ENCODE measurements at regions not wholly inside any gene's neighbourhood (a gene's known extent, or its start where the extent isn't known, plus 50 kb on each side); places are given as distances from the start of the nearest gene placed in this dataset.
"Not testable (repeated sequence)": the region's sequence is repeated elsewhere in the genome, so short reads cannot be mapped to it uniquely, and the experiment has no call there.

DNA sequence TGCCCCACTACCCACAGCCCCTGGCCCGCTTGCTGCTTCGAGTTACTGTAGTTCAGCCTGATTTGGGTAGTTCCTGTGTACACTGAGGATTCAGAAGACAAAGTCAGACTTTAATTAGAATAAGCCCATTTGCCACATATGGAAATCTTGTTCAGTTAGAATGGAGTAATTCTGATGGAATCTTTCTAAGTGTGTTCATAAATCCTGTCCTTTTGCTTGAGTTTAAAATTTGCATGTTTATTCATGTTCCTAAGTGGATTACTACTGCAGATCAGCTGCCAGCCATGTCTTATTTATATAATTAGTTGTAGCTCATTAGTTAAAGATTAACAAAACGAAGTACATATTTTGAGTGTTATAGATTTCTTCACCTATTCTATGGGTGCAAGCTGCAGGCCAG, 504.5 kb downstream of the PCNX1 start:
- Histone ChIP-seq H3K9ac (ENCODE audit: low read depth, low read length) (no peak overlapping the region), H3K4me1 (ENCODE audit: insufficient read depth, low read length) (0 out of 2 replicates have a peak, but pooled peaks cover 10% of the 10 kb centered on the region), H3K36me3 (ENCODE audit: insufficient read depth, low read length) (no peaks in the 10 kb centered on the region), H3K9me3 (ENCODE audit: control insufficient read depth, insufficient read depth, low read length) (no peaks in the 10 kb centered on the region; the same call in 1 of the 2 replicates)

DNA sequence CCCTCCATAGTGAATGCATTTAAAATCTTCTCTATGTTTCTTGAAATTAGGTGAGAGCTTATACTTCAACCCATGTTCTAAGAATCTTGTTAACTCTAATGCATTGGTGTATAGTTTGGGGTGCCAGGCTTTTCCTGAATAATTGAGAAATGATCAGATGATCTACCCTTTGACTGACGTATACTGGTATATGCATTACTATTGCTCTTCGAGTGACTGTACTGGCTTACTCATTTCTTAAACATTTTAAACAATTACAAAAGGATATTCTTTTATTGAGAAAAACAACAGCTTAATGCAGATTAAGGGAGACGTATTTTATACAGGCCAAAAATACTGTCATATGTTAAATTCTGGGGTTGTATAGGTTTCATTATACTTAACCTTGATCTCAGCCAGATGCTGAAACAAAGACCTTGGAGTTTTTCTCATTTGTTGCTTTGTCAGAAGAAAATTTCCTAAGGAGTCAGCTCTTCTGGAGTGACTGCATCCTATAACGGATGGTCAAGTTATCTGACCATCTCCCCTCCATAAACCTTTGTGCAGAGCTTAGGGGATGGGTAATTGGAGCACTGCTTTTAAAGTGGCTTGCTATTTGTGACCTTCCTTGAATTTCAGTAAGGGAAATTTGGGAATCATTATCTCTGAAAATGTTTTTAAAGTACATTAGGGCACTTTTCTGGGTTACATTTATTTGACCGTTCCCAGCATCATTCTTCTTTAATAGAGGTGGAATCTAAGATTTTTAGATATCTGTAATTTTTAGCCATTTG, 507.6 kb downstream of the PCNX1 start:
- H3K9ac ChIP-seq (ENCODE audit: low read depth, low read length) = no peak overlapping the region
- H3K4me1 ChIP-seq (ENCODE audit: insufficient read depth, low read length) = 0 out of 2 replicates have a peak, but pooled peaks cover 3% of the 10 kb centered on the region
- no peaks in the 10 kb centered on the region for H3K36me3 ChIP-seq (ENCODE audit: insufficient read depth, low read length)
- H3K9me3 ChIP-seq (ENCODE audit: control insufficient read depth, insufficient read depth, low read length) = no peaks in the 10 kb centered on the region; the same call in 1 of the 2 replicates

DNA sequence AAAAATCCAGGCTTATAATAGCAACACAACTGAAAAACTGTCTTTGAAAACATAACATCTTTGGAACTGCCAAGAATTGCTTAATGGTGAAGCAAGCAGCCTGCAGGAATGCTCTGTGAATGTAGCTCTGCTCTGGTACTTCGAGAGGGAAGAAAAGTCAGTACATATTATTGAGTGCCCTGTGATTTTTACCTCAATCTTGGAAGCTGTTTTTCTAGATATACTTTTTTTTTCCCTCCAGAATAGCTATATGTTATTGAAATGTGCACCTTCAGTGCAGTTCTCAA, 508.1 kb downstream of the PCNX1 start:
- Histone ChIP-seq H3K4me1 (ENCODE audit: insufficient read depth, low read length) (0 out of 2 replicates have a peak, but pooled peaks cover 3% of the 10 kb centered on the region), H3K9me3 (ENCODE audit: control insufficient read depth, insufficient read depth, low read length) (no peaks in the 10 kb centered on the region; the same call in 1 of the 2 replicates), H3K36me3 (ENCODE audit: insufficient read depth, low read length) (no peaks in the 10 kb centered on the region), H3K9ac (ENCODE audit: low read depth, low read length) (no peak overlapping the region)

DNA sequence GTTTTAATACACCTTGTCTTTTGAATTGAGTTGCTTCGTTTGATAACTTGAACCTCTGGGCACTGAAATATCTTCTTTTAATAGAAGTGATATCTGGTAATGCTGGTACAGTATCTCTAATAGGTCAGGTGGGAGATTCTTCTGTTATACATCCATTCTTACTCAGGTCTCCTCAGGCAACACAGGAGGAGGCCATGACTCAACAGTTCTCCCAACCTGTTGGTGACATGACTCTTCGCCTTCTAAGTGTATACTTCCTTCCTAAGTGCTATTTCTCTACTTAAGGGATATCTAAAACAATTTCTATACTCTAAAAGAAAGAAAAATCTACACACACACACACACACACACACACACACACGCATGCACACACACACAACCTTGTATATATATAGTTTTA, 509.1 kb downstream of the PCNX1 start:
- no peaks in the 10 kb centered on the region; the same call in 1 of the 2 replicates for H3K9me3 ChIP-seq (ENCODE audit: control insufficient read depth, insufficient read depth, low read length)
- 0 out of 2 replicates have a peak, but pooled peaks cover 3% of the 10 kb centered on the region for H3K4me1 ChIP-seq (ENCODE audit: insufficient read depth, low read length)
- no peaks in the 10 kb centered on the region for H3K36me3 ChIP-seq (ENCODE audit: insufficient read depth, low read length)
- H3K9ac ChIP-seq (ENCODE audit: low read depth, low read length) = no peak overlapping the region

DNA sequence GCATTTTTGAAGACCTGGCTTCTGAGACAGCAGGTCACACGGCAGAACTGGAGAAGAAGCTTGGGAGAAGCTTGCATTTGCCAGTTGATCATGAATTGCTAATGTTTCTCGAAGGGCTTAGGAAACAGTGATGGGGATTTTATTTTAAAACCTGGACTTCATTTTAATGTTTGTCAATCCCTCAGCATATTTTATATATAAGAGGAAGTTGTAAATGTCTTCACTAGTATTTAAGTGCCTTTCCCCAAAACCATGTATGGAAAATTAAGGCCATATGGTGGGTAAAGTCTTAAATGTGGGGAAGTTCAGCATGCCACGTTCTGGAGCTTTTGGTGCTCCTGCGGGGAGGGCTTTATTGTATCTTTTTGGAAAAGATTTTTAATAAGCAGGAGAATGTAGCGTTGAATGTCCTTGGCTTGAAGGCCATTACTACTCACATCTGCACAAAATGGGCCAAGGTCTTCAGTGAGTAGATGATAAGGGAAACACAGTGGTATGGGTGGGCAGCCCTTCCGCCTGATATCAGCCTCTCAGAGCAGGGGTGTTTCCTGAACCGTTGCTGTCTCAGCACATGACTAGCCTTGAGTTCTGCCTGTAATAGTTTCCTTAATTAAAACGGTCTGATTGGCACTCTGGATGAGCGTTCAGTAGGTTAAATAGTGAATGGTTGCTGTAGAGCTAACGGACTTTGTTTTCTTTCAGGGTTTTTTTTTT, 511.4 kb downstream of the PCNX1 start:
- H3K36me3 ChIP-seq (ENCODE audit: insufficient read depth, low read length) = no peaks in the 10 kb centered on the region
- H3K4me1 ChIP-seq (ENCODE audit: insufficient read depth, low read length) = 0 out of 2 replicates have a peak, but pooled peaks cover 3% of the 10 kb centered on the region
- H3K9me3 ChIP-seq (ENCODE audit: control insufficient read depth, insufficient read depth, low read length) = no peaks in the 10 kb centered on the region; the same call in 1 of the 2 replicates
- no peak overlapping the region for H3K9ac ChIP-seq (ENCODE audit: low read depth, low read length)

DNA sequence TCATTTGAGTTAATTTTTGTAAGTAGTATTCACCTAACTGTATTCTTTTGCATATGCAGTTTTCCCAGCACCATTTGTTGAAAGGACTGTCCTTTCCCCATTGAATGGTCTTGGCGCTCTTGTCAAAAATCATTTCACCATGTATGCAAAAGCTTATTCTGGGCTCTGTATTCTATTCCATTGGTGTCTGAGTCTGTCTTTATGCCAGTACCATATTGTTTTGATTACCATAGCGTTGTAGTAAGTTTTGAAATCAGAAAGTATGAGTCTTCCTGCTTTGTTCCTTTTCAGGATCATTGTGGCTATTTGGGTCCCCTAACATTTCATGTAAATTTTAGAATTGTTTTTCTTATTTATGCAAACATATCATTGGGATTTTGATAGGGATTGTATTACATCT, 508.7 kb upstream of the RGS6 start:
- peaks cover 6% of the 10 kb centered on the region for H3K9me3 ChIP-seq (ENCODE audit: control insufficient read depth, insufficient read depth, low read length)

DNA sequence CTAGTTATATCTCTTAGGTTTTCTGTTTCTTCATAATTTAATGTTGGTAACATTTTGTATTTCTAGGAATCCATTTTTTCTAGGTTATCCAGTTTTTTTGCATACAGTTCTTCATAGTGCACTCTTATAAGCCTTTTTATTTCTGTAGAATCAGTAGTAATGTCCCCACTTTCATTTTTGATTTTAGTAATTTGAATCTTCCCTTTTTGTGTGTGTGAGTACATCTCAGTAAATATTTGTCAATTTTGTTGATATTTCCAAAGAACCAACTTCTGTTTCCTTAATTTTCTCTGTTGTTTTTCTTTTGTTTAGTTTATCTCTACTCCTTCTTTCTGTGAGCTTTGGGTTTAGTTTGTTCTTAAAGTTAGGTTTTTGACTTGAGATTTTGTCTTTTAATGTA, 507.3 kb upstream of the RGS6 start:
- Histone ChIP-seq H3K9ac (ENCODE audit: low read depth, low read length) (no peak overlapping the region), H3K36me3 (ENCODE audit: insufficient read depth, low read length) (no peaks in the 10 kb centered on the region), H3K4me1 (ENCODE audit: insufficient read depth, low read length) (peaks cover 3% of the 10 kb centered on the region; the same call in 1 of the 2 replicates), H3K9me3 (ENCODE audit: control insufficient read depth, insufficient read depth, low read length) (peaks cover 6% of the 10 kb centered on the region)

More for the DNA sequence above, 508.7 kb upstream of the RGS6 start:
- Histone ChIP-seq H3K4me1 (ENCODE audit: insufficient read depth, low read length) (peaks cover 3% of the 10 kb centered on the region; the same call in 1 of the 2 replicates), H3K36me3 (ENCODE audit: insufficient read depth, low read length) (no peaks in the 10 kb centered on the region), H3K9ac (ENCODE audit: low read depth, low read length) (no peak overlapping the region)

DNA sequence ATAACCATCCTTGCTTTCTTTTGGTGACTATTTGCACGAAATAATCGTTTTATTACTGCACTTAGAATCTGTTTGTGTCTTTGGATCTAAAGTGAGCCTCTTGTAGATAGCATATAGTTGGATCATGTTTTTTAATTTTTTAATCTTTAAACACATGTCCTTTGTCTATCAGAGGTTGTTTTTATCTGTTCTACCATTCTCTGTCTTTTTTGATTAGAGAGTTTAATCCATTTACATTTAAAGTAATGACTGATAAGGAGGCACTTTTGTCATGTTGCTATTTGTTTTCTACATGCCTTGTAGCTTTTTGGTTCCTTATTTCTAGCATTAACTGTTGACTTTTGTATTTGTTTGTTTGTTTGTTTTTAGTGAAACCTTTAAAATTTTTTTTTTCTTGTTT, 506.2 kb upstream of the RGS6 start:
- H3K4me1 ChIP-seq (ENCODE audit: insufficient read depth, low read length) = peaks cover 3% of the 10 kb centered on the region; the same call in 1 of the 2 replicates
- H3K36me3 ChIP-seq (ENCODE audit: insufficient read depth, low read length) = no peaks in the 10 kb centered on the region
- H3K9ac ChIP-seq (ENCODE audit: low read depth, low read length) = no peak overlapping the region
- H3K9me3 ChIP-seq (ENCODE audit: control insufficient read depth, insufficient read depth, low read length) = peaks cover 6% of the 10 kb centered on the region

DNA sequence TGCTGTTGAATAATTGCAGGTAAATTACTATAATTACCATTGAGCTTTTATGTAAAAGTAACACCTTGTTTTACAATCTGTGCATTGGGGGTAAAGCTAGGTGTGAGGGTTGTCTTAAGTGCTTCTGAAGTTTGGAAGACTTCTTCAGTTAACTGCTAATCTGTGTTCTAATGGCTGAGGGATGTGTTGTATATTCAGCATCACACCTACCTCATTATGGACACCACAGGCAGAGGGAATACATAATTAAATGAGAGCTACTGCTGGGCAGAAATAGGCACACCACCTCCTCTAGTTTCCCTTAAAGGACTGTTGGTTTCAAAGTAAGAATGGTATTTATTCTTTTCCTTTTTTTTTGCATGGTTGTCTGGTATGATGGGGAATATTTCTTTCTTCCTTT, 502.3 kb upstream of the RGS6 start:
- H3K4me1 ChIP-seq (ENCODE audit: insufficient read depth, low read length) = peaks cover 3% of the 10 kb centered on the region; the same call in 1 of the 2 replicates

DNA sequence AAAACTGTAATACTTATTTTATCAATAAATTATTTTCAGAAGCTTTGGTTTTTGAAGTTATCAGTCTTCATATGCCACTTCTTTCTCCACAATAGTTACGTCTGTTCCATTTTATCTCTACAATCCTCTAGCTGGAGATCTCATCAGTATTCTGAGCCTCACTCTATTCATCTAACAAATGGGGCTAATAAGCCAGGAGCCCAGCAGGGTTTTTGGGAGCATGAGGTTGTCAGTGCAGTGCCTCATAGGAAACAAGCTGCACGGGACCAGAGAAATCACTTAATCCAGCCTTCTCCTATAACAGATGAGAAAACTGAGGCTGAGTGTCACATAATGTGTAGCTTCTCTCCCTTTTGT, 501.9 kb upstream of the RGS6 start:
- H3K9me3 ChIP-seq (ENCODE audit: control insufficient read depth, insufficient read depth, low read length) = no peaks in the 10 kb centered on the region; the same call in 1 of the 2 replicates
- no peak overlapping the region for H3K9ac ChIP-seq (ENCODE audit: low read depth, low read length)
- H3K4me1 ChIP-seq (ENCODE audit: insufficient read depth, low read length) = peaks cover 3% of the 10 kb centered on the region; the same call in 1 of the 2 replicates
- H3K36me3 ChIP-seq (ENCODE audit: insufficient read depth, low read length) = no peaks in the 10 kb centered on the region

More for the DNA sequence above, 502.3 kb upstream of the RGS6 start:
- Histone ChIP-seq H3K9ac (ENCODE audit: low read depth, low read length) (no peak overlapping the region), H3K36me3 (ENCODE audit: insufficient read depth, low read length) (no peaks in the 10 kb centered on the region), H3K9me3 (ENCODE audit: control insufficient read depth, insufficient read depth, low read length) (no peaks in the 10 kb centered on the region; the same call in 1 of the 2 replicates)

DNA sequence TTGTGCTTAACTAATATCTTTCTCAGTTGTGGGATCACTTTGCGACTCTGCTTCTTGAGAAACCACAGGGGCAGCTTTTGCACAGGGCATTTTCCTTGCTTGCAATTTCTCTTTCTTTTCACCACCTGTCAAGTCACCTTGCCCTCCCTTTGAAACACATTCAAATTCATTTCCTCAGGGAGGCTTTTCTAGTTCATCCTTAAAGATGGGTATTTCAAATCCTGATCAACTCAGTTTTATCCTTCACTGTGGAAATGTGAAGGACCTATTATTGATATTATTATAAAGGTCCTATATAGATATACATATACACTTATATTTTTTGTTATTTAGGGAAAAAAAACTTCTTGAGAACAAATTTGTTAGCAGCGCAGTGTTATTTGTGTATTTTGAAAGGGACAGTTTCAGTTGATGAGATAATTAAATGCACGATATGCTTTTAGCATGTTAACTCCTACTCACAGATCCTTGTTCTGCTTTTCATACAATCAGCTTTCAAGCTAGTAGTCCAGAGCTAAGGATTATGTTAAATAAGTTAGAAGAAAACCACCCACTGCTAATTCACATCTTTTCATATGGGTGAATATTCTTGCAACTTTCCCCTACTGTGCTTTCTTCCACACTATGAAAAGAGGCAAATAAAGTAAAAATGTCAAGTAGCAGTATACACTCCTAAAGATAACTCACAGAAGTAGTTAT, 501.4 kb upstream of the RGS6 start:
- Histone ChIP-seq H3K9ac (ENCODE audit: low read depth, low read length) (no peak overlapping the region), H3K4me1 (ENCODE audit: insufficient read depth, low read length) (peaks cover 3% of the 10 kb centered on the region; the same call in 1 of the 2 replicates), H3K36me3 (ENCODE audit: insufficient read depth, low read length) (no peaks in the 10 kb centered on the region), H3K9me3 (ENCODE audit: control insufficient read depth, insufficient read depth, low read length) (no peaks in the 10 kb centered on the region; the same call in 1 of the 2 replicates)

DNA sequence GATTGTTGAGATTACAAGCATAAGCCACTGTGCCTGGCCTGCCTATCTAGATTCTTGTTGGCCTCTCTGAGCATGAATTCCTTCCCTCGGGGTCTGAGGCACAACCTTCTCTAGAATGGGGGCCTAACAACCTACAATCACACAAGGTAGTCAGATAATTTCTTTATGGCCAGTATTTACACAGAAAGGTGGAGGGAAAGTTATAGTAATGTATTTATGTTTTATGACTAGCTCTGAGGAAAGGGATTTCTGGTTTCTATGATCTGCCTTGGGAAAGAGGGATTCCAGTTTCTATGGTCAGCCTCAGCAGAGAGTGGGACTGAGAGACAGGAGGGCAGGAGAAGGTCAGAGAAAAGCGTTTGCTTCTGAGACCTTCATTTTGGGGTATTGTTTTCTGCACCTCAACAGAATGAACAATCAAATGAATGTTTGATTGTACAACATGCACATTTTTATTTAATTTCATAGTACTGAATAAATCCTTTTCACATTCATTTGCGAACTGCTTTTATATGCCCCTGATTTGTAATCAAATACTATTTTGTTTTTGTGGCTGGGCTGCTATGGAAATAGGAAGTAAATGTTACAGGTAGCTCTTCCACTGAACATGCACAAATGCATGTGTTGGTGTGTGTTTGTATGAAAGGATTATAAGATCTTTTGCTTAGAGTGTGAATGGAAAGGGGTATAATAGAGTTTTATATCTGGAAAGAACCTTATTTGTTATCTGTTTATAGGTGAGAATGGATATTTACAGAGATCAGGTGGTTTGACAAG, 499.7 kb upstream of the RGS6 start:
- peaks cover 3% of the 10 kb centered on the region; the same call in 1 of the 2 replicates for H3K4me1 ChIP-seq (ENCODE audit: insufficient read depth, low read length)
- no peaks in the 10 kb centered on the region for H3K9me3 ChIP-seq (ENCODE audit: control insufficient read depth, insufficient read depth, low read length)
- H3K9ac ChIP-seq (ENCODE audit: low read depth, low read length) = no peak overlapping the region
- H3K36me3 ChIP-seq (ENCODE audit: insufficient read depth, low read length) = no peaks in the 10 kb centered on the region

DNA sequence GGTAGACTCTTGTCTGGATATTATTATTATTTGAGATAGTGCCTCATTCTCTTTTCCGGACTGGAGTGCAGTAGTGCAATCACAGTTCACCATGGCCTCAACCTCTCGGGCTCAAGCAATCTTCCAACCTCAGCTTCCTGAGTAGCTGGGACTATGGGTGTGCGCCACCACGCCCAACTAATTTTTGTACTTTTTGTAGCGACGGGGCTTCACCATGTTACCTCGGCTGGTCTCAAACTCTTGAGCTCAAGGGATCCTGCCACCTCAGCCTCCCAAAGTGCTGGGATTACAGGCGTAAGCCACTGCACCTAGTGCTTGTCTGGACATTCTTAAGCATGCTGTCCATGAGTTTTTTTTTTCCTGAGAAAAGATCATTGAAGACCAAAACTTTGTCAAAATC, 498.9 kb upstream of the RGS6 start:
- no peak overlapping the region for H3K9ac ChIP-seq (ENCODE audit: low read depth, low read length)
- no peaks in the 10 kb centered on the region for H3K36me3 ChIP-seq (ENCODE audit: insufficient read depth, low read length)
- H3K4me1 ChIP-seq (ENCODE audit: insufficient read depth, low read length) = peaks cover 2% of the 10 kb centered on the region; the same call in 1 of the 2 replicates
- H3K9me3 ChIP-seq (ENCODE audit: control insufficient read depth, insufficient read depth, low read length) = no peaks in the 10 kb centered on the region

DNA sequence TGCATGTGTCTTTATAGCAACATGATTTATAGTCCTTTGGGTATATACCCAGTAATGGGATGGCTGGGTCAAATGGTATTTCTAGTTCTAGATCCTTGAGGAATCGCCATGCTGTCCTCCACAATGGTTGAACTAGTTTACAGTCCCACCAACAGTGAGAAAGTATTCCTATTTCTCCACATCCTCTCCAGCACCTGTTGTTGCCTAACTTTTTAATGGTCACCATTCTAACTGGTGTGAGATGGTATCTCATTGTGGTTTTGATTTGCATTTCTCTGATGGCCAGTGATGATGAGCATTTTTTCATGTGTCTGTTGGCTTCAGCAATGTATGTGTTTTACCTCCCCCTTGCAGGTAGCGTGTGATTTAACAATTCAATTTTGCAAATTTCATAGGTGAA, 496.6 kb upstream of the RGS6 start:
- not testable (repeated sequence) for H3K9me3 ChIP-seq (ENCODE audit: control insufficient read depth, insufficient read depth, low read length); H3K4me1 ChIP-seq (ENCODE audit: insufficient read depth, low read length); H3K36me3 ChIP-seq (ENCODE audit: insufficient read depth, low read length)

More for the DNA sequence above, 496.6 kb upstream of the RGS6 start:
- H3K9ac ChIP-seq (ENCODE audit: low read depth, low read length) = not testable (repeated sequence)

Data from ES-I3 (cell line).